ENCODE measurements at regions not wholly inside any gene's neighbourhood (a gene's known extent, or its start where the extent isn't known, plus 50 kb on each side); places are given as distances from the start of the nearest gene placed in this dataset.

DNA sequence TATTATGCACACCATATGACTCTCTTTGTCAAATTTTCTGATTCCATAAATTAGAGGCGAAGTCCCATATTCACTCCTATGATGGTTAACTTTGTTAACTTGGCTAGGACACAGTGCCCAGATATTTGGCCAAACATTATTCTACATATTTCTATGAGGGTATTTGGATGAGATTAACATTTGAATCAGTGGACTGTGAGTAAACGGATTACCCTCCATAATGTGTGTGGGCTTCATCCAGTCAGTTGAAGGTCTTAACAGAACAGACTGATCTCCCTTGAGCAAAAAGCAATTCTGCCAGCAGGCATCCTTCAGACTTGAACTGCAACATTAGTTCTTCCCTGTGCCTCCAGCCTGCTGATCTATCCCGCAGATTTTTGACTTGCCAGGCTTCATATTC is 69.9 kb downstream of the FZD4 start:
- no peak for TF ChIP-seq CREB1 (CRISPR knock-in tag; IDR thresholded peaks at IDR 0.05; ENCODE audit: low read depth)
- no peaks in the 10 kb centered on the region for H3K79me2 ChIP-seq (replicated peaks; ENCODE audit: insufficient read depth)

GRCh38 chr11:86888164-86889000 is 66.8 kb downstream of the FZD4 start:
- no peak for DNase-seq (ENCODE audit: low spot score)
- Histone ChIP-seq H3K79me2 (replicated peaks; ENCODE audit: insufficient read depth) (no peaks in the 10 kb centered on the region), H2AFZ (no peak overlapping the region), H3K27me3 (ENCODE audit: insufficient read depth) (no peaks in the 10 kb centered on the region), H3K36me3 (ENCODE audit: insufficient read depth) (no peaks in the 10 kb centered on the region), H3K9me2 (ENCODE audit: insufficient read depth) (0 out of 2 replicates have a peak, but pooled peaks cover 7% of the 10 kb centered on the region), H4K20me1 (replicated peaks; ENCODE audit: insufficient read depth) (no peaks in the 10 kb centered on the region), H3K4me3 (no peak overlapping the region), H3K4me2 (no peak overlapping the region), H3F3A (replicated peaks; ENCODE audit: low read depth) (no peaks in the 10 kb centered on the region), H3K27ac (ENCODE audit: low read depth) (no peak overlapping the region), H3K4me1 (ENCODE audit: insufficient read depth) (no peaks in the 10 kb centered on the region)
- no peak overlapping the region for H3K27ac Mint-ChIP-seq
- no peaks in the 10 kb centered on the region for H3K4me1 Mint-ChIP-seq
- H3K36me3 Mint-ChIP-seq (ENCODE audit: low read depth): no peaks in the 10 kb centered on the region
- H3K27me3 Mint-ChIP-seq (ENCODE audit: insufficient read depth, low read depth, poor library complexity): peaks cover 3% of the 10 kb centered on the region
- H3K4me3 Mint-ChIP-seq: no peak overlapping the region
- no peak for ATAC-seq
- H3K9me3 Mint-ChIP-seq: no peaks in the 10 kb centered on the region
- TF ChIP-seq STAT1 (IDR thresholded peaks at IDR 0.05; ENCODE audit: unreplicated experiment) (no peak), POLR2AphosphoS5 (IDR thresholded peaks at IDR 0.05; ENCODE audit: low read depth) (no peak), JUNB (IDR thresholded peaks at IDR 0.05; ENCODE audit: unreplicated experiment) (no peak), ETS1 (IDR thresholded peaks at IDR 0.05) (no peak), ZNF331 (CRISPR knock-in tag; IDR thresholded peaks at IDR 0.05; ENCODE audit: low read depth) (no peak), CREB1 (CRISPR knock-in tag; IDR thresholded peaks at IDR 0.05; ENCODE audit: low read depth) (no peak), CTCF (conservative IDR thresholded peaks at IDR 0.05; ENCODE audit: low read depth in 2 of 2) (no peak)
- TF ChIP-seq, protein P1, sequence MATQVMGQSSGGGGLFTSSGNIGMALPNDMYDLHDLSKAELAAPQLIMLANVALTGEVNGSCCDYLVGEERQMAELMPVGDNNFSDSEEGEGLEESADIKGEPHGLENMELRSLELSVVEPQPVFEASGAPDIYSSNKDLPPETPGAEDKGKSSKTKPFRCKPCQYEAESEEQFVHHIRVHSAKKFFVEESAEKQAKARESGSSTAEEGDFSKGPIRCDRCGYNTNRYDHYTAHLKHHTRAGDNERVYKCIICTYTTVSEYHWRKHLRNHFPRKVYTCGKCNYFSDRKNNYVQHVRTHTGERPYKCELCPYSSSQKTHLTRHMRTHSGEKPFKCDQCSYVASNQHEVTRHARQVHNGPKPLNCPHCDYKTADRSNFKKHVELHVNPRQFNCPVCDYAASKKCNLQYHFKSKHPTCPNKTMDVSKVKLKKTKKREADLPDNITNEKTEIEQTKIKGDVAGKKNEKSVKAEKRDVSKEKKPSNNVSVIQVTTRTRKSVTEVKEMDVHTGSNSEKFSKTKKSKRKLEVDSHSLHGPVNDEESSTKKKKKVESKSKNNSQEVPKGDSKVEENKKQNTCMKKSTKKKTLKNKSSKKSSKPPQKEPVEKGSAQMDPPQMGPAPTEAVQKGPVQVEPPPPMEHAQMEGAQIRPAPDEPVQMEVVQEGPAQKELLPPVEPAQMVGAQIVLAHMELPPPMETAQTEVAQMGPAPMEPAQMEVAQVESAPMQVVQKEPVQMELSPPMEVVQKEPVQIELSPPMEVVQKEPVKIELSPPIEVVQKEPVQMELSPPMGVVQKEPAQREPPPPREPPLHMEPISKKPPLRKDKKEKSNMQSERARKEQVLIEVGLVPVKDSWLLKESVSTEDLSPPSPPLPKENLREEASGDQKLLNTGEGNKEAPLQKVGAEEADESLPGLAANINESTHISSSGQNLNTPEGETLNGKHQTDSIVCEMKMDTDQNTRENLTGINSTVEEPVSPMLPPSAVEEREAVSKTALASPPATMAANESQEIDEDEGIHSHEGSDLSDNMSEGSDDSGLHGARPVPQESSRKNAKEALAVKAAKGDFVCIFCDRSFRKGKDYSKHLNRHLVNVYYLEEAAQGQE (IDR thresholded peaks at IDR 0.05; ENCODE audit: unreplicated experiment): no peak

More for the DNA sequence above, 69.9 kb downstream of the FZD4 start:
- Mint-ChIP-seq H3K36me3 (ENCODE audit: low read depth) (peaks cover 5% of the 10 kb centered on the region; the same call in 2 of the 3 replicates), H3K27me3 (ENCODE audit: insufficient read depth, low read depth, poor library complexity) (peaks cover 3% of the 10 kb centered on the region), H3K27ac (no peak overlapping the region), H3K4me3 (no peak overlapping the region), H3K4me1 (no peaks in the 10 kb centered on the region), H3K9me3 (peaks cover 5% of the 10 kb centered on the region)
- ATAC-seq: no peak
- H3F3A ChIP-seq (replicated peaks; ENCODE audit: low read depth): no peaks in the 10 kb centered on the region
- H3K9me2 ChIP-seq (ENCODE audit: insufficient read depth): no peaks in the 10 kb centered on the region
- no peak for DNase-seq (ENCODE audit: low spot score)
- 0 out of 2 replicates have a peak overlapping the region, but pooled peaks have one; percentile 15 for H2AFZ ChIP-seq
- no peaks in the 10 kb centered on the region for H3K27me3 ChIP-seq (ENCODE audit: insufficient read depth)
- no peaks in the 10 kb centered on the region for H3K36me3 ChIP-seq (ENCODE audit: insufficient read depth)
- no peak overlapping the region for H3K4me3 ChIP-seq
- H4K20me1 ChIP-seq (replicated peaks; ENCODE audit: insufficient read depth): no peaks in the 10 kb centered on the region
- no peak overlapping the region for H3K4me2 ChIP-seq
- H3K27ac ChIP-seq (ENCODE audit: low read depth): no peak overlapping the region
- H3K4me1 ChIP-seq (ENCODE audit: insufficient read depth): no peaks in the 10 kb centered on the region

All from GM23338 (cell line).